Left lung (tissue), 4 donors: ENCODE measurements at regions not wholly inside any gene's neighbourhood (a gene's known extent, or its start where the extent isn't known, plus 50 kb on each side); places are given as distances from the start of the nearest gene placed in this dataset.

Source experiments
- ATAC-seq: fragments of 200-7000 bp; cut with Tn5 transposase; one replicate; pipeline ENCODE4 v1.9.1; 2020; ENCODE audit warnings: moderate library complexity
- DNase-seq, 4 donors: peaks; one replicate each; pipeline ENCODE4 v3.0.0-alpha.2; 2013 to 2020
- H3K27ac ChIP-seq, 2 donors: fragments of 200-600 bp; sonication (generic) in 1 of 2; one replicate each; pipeline versions ENCODE4 v1.5.0 to v1.8.0; 2020 to 2021
- H3K27me3 ChIP-seq, 2 donors: fragments of 200-600 bp; sonication (generic) in 1 of 2; one replicate each; pipeline versions ENCODE4 v1.5.0 to v1.8.0; 2020 to 2021
- H3K36me3 ChIP-seq, 2 donors: fragments of 200-600 bp; sonication (generic) in 1 of 2; one replicate each; pipeline versions ENCODE4 v1.5.0 to v1.8.0; 2020 to 2021
- H3K4me1 ChIP-seq, 2 donors: fragments of 200-600 bp; one replicate each; pipeline ENCODE4 v1.8.0; 2021
- H3K4me3 ChIP-seq, 2 donors: fragments of 200-600 bp; sonication (generic) in 1 of 2; one replicate each; pipeline versions ENCODE4 v1.5.0 to v1.8.0; 2020 to 2021; ENCODE audit warnings: mild to moderate bottlenecking in 1 of 2
- H3K9me3 ChIP-seq, 2 donors: fragments of 200-600 bp; sonication (generic) in 1 of 2; one replicate each; pipeline versions ENCODE4 v1.5.0 to v1.8.0; 2020 to 2021
- intact Hi-C, 2 donors: fragments of 100-400 bp; cut with DNase I; formaldehyde crosslinking; loops; one replicate each; pipeline versions ENCODE4 v1.11.2 to v1.14.2; 2022
- TF ChIP-seq, protein P1 (sequence below), 2 donors: fragments of 200-600 bp; sonication (generic) in 1 of 2; IDR thresholded peaks; one replicate each; pipeline versions ENCODE4 v1.5.0 to v1.8.0; 2021; ENCODE audit warnings: antibody characterized with exemption in 2 of 2
- donor health status: DM: no; HTN: yes; CAD: no.
- donor health status: DM: no; HTN: no; CAD: no.

- no peak for DNase-seq
- TF ChIP-seq, protein P1, sequence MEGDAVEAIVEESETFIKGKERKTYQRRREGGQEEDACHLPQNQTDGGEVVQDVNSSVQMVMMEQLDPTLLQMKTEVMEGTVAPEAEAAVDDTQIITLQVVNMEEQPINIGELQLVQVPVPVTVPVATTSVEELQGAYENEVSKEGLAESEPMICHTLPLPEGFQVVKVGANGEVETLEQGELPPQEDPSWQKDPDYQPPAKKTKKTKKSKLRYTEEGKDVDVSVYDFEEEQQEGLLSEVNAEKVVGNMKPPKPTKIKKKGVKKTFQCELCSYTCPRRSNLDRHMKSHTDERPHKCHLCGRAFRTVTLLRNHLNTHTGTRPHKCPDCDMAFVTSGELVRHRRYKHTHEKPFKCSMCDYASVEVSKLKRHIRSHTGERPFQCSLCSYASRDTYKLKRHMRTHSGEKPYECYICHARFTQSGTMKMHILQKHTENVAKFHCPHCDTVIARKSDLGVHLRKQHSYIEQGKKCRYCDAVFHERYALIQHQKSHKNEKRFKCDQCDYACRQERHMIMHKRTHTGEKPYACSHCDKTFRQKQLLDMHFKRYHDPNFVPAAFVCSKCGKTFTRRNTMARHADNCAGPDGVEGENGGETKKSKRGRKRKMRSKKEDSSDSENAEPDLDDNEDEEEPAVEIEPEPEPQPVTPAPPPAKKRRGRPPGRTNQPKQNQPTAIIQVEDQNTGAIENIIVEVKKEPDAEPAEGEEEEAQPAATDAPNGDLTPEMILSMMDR (IDR thresholded peaks at IDR 0.05): no peak
- Histone ChIP-seq H3K27ac (no peak overlapping the region), H3K9me3 (no peaks in the 10 kb centered on the region), H3K4me1 (no peaks in the 10 kb centered on the region), H3K27me3 (no peaks in the 10 kb centered on the region), H3K4me3 (no peak overlapping the region), H3K36me3 (no peaks in the 10 kb centered on the region)
- intact Hi-C loops: no loop called here
- peak; percentile 40 for ATAC-seq
Measured at GRCh38 chr1:56216218-56216617, 363.1 kb downstream of the PLPP3 start.

DNA sequence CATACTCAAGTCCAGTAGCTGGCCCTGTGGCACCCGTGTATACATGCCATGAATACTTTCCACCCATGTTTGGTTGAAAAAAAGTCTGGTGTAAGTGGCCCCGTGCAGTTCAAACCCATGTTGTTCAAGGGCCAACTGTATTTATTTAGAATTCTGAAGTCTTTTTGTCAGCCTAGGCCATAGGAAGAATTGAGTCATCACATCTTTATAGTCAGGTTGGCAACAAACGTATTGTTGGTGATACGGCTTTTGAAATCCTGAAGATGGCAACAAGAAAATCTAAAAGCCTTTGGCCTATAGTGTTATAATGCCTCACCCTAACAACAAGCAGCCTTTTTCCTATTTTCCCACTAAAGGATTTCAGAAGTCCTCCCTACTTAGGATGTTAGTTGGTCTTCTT lies 363.6 kb downstream of the PLPP3 start:
- Histone ChIP-seq H3K4me3 (no peak overlapping the region), H3K27me3 (no peaks in the 10 kb centered on the region), H3K4me1 (no peaks in the 10 kb centered on the region), H3K27ac (no peak overlapping the region), H3K9me3 (no peaks in the 10 kb centered on the region), H3K36me3 (no peaks in the 10 kb centered on the region)
- intact Hi-C loops: no loop called here
- DNase-seq: no peak
- TF ChIP-seq, protein P1 (IDR thresholded peaks at IDR 0.05): no peak
- ATAC-seq: no peak

GRCh38 chr1:56215086-56215485 lies 364.3 kb downstream of the PLPP3 start:
- Histone ChIP-seq H3K4me3 (no peak overlapping the region), H3K9me3 (no peaks in the 10 kb centered on the region), H3K27ac (no peak overlapping the region), H3K36me3 (no peaks in the 10 kb centered on the region), H3K27me3 (no peaks in the 10 kb centered on the region), H3K4me1 (no peaks in the 10 kb centered on the region)
- intact Hi-C loops: no loop called here
- TF ChIP-seq, protein P1 (IDR thresholded peaks at IDR 0.05): no peak
- DNase-seq: no peak
- ATAC-seq: no peak

DNA sequence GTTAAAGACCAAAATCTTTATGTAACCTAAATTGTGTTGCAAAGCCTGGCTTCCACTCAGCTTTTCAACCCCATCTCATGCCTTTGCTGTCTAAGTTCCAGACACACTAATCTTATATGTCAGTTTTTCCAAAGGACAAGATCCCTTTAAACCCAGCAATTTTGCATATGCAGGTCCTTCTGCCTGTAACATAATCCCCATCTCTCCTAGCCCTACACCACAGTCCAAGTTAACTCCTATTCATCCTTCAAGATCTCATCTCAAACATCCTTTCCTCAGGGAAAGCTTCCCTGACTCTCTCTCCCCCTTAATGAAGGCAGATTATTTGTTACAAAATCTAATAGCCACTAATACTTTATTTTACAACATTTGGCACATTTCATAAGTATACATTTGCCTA lies 366.3 kb downstream of the PLPP3 start:
- H3K36me3 ChIP-seq: no peaks in the 10 kb centered on the region
- no peak for ATAC-seq
- H3K4me3 ChIP-seq: no peak overlapping the region
- H3K27ac ChIP-seq: no peak overlapping the region
- H3K4me1 ChIP-seq: no peaks in the 10 kb centered on the region
- H3K27me3 ChIP-seq: no peaks in the 10 kb centered on the region
- intact Hi-C loops: no loop called here
- TF ChIP-seq, protein P1 (IDR thresholded peaks at IDR 0.05): no peak
- no peaks in the 10 kb centered on the region for H3K9me3 ChIP-seq
- DNase-seq: no peak

- peaks cover 0 to 5% of the 10 kb centered on the region in 2 donors for H3K9me3 ChIP-seq
- TF ChIP-seq, protein P1 (IDR thresholded peaks at IDR 0.05): no peak
- no peaks in the 10 kb centered on the region for H3K27me3 ChIP-seq
- no peak overlapping the region for H3K4me3 ChIP-seq
- no peak for ATAC-seq
- no peak for DNase-seq
- no peak overlapping the region for H3K27ac ChIP-seq
- H3K36me3 ChIP-seq: no peaks in the 10 kb centered on the region
- intact Hi-C loops: no loop called here
- H3K4me1 ChIP-seq: no peaks in the 10 kb centered on the region
Measured at GRCh38 chr1:56212143-56212542, 367.2 kb downstream of the PLPP3 start.
